K562 (cell line): ENCODE measurements at regions not wholly inside any gene's neighbourhood (a gene's known extent, or its start where the extent isn't known, plus 50 kb on each side); places are given as distances from the start of the nearest gene placed in this dataset.

Experiments
- CTCF ChIP-seq, 3 experiments: IDR thresholded peaks in 2 of 3; conservative IDR thresholded peaks in 1 of 3; 2 replicates each; pipeline ENCODE4 v1.5.1; 2011 to 2012; ENCODE audit warnings: low read length in 3 of 3, mild to moderate bottlenecking in 3 of 3, control low read depth in 2 of 3, improper control_type of control experiment in 1 of 3, inconsistent platforms in 1 of 3, low read depth in 1 of 3, mixed read lengths in 1 of 3, moderate library complexity in 1 of 3; ENCODE audit not compliant: insufficient read depth in 2 of 3
- ELF1 ChIP-seq: fragments of 200-800 bp; sonication (Bioruptor generic); IDR thresholded peaks from 2 replicates; pipeline ENCODE4 v1.6.1; 2016; ENCODE audit warnings: missing genetic modification characterization, missing compliant biosample characterization
- ELK3 ChIP-seq: fragments of 450-650 bp; formaldehyde crosslinking; IDR thresholded peaks from 2 replicates; pipeline ENCODE4 v1.4.0; 2020; ENCODE audit warnings: mild to moderate bottlenecking
- EZH2 ChIP-seq: IDR thresholded peaks from 2 replicates; pipeline ENCODE4 v1.6.1; 2012; ENCODE audit warnings: low read depth, mild to moderate bottlenecking, inconsistent platforms, low read length, borderline replicate concordance
- HDAC2 ChIP-seq: fragments of 450-650 bp; IDR thresholded peaks from 2 replicates; pipeline ENCODE4 v1.6.1; 2016; ENCODE audit warnings: mild to moderate bottlenecking
- MAFF ChIP-seq: IDR thresholded peaks from 2 replicates; pipeline ENCODE4 v1.6.1; 2012; ENCODE audit warnings: low read length, improper control_type of control experiment
- NFIC ChIP-seq: fragments of 450-650 bp; IDR thresholded peaks from 2 replicates; pipeline ENCODE4 v1.6.1; 2017; ENCODE audit warnings: mild to moderate bottlenecking, inconsistent platforms
- NR2F6 ChIP-seq: fragments of 450-650 bp; formaldehyde crosslinking; IDR thresholded peaks from 2 replicates; pipeline ENCODE4 v1.4.0; 2020; ENCODE audit warnings: mild to moderate bottlenecking
- PRMT5 ChIP-seq: sonication (generic); formaldehyde crosslinking; IDR thresholded peaks from 2 replicates; pipeline ENCODE4 v1.5.0; 2020; ENCODE audit warnings: missing genetic modification reagents
- SP1 ChIP-seq: sonication (generic); formaldehyde crosslinking; IDR thresholded peaks from 2 replicates; pipeline ENCODE4 v1.8.1; 2022; ENCODE audit warnings: mild to moderate bottlenecking, missing genetic modification reagents
- U2AF2 ChIP-seq: fragments of 200-400 bp; formaldehyde crosslinking; optimal IDR thresholded peaks from 2 replicates; pipeline ENCODE3; 2017; ENCODE audit warnings: low read depth, mild to moderate bottlenecking, low read length
- YBX1 ChIP-seq: fragments of 450-650 bp; IDR thresholded peaks from 2 replicates; pipeline ENCODE4 v1.7.1; 2016; ENCODE audit warnings: mild to moderate bottlenecking
- ZBTB7A ChIP-seq: IDR thresholded peaks from 2 replicates; pipeline ENCODE4 v1.6.1; 2011; ENCODE audit warnings: low read depth, mild to moderate bottlenecking, low read length, moderate library complexity, borderline replicate concordance; ENCODE audit not compliant: control insufficient read depth

- TF ChIP-seq CTCF (IDR thresholded peaks at IDR 0.05 in 2 of 3, conservative IDR thresholded peaks at IDR 0.05 in 1 of 3; ENCODE audit: insufficient read depth in 2 of 3, low read depth in 1 of 3, low read length in 3 of 3) (no peak), SP1 (CRISPR knock-in tag) (no peak), U2AF2 (no peak), EZH2 (no peak), ELF1 (tag) (no peak), HDAC2 (no peak), ZBTB7A (no peak), ELK3 (CRISPR knock-in tag) (no peak), PRMT5 (CRISPR knock-in tag) (no peak), NR2F6 (no peak), YBX1 (no peak), MAFF (no peak), NFIC (no peak)
These were observed 1552.2 kb downstream of the PCDH9 start for GRCh38 chr13:65677906-65678305.
